GM10248 (cell line): ENCODE measurements at regions not wholly inside any gene's neighbourhood (a gene's known extent, or its start where the extent isn't known, plus 50 kb on each side); places are given as distances from the start of the nearest gene placed in this dataset.

Experiments
- CTCF ChIA-PET: fragments of 300-600 bp; sonication (Branson Sonifier 250); formaldehyde crosslinking; extraction: SDS; loops from one replicate; lab custom pipeline; 2021; ENCODE audit warnings: antibody characterized with exemption; lab: Yijun Ruan, JAX
- POLR2A ChIA-PET: fragments of 350-650 bp; sonication (Branson Sonifier 250); formaldehyde crosslinking; extraction: SDS; loops from one replicate; lab custom pipeline; 2020; ENCODE audit warnings: antibody characterized with exemption; lab: Yijun Ruan, JAX
- DNase-seq: peaks from one replicate; pipeline ENCODE4 v3.0.0; 2012; ENCODE audit errors: extremely low spot score
- CTCF ChIP-seq: IDR thresholded peaks from 2 replicates; pipeline ENCODE4 v1.5.1; 2012; ENCODE audit warnings: mild to moderate bottlenecking, low read depth; ENCODE audit errors: extremely low read depth, missing control alignments, control extremely low read depth

GRCh38 chr14:82451675-82452074 is 918.0 kb upstream of the SEL1L start:
- no peak for DNase-seq
- ChIA-PET POLR2A (no interaction called here), CTCF (no interaction called here)
- TF ChIP-seq CTCF = no peak

- ChIA-PET CTCF (no interaction called here), POLR2A (no interaction called here)
- no peak for DNase-seq
- TF ChIP-seq CTCF = no peak
These were observed 948.7 kb upstream of the SEL1L start for GRCh38 chr14:82482345-82482744.

GRCh38 chr14:82488473-82488872 is 954.8 kb upstream of the SEL1L start:
- no peak for TF ChIP-seq CTCF
- ChIA-PET POLR2A (no interaction called here), CTCF (interaction anchor here (1.9 to 2.2 kb wide), 2 partner anchors 10 kb away, joined by 5 to 6 read pairs; no protein-coding TSS in a partner anchor)
- DNase-seq = no peak

GRCh38 chr14:82490397-82490796 is 956.7 kb upstream of the SEL1L start:
- CTCF ChIA-PET = no interaction called here
- POLR2A ChIA-PET = no interaction called here
- no peak for DNase-seq
- TF ChIP-seq CTCF = no peak

GRCh38 chr14:82492157-82492556 is 958.5 kb upstream of the SEL1L start:
- DNase-seq = no peak
- CTCF ChIA-PET = no interaction called here
- POLR2A ChIA-PET = no interaction called here
- no peak for TF ChIP-seq CTCF

GRCh38 chr14:82500222-82500621 is 966.6 kb upstream of the SEL1L start:
- TF ChIP-seq CTCF = no peak
- ChIA-PET POLR2A (no interaction called here), CTCF (no interaction called here)
- DNase-seq = no peak

- ChIA-PET POLR2A (no interaction called here), CTCF (no interaction called here)
- no peak for TF ChIP-seq CTCF
- DNase-seq = no peak
These were observed 967.9 kb upstream of the SEL1L start for GRCh38 chr14:82501554-82501953.
